ENCODE measurements at regions not wholly inside any gene's neighbourhood (a gene's known extent, or its start where the extent isn't known, plus 50 kb on each side); places are given as distances from the start of the nearest gene placed in this dataset.

- Histone ChIP-seq H3K9me3 (no peaks in the 10 kb centered on the region), H3K27ac (no peak overlapping the region), H3K27me3 (no peaks in the 10 kb centered on the region), H3K4me3 (no peak overlapping the region), H3K36me3 (no peaks in the 10 kb centered on the region), H3K4me1 (no peaks in the 10 kb centered on the region)
- ATAC-seq (no peak), DNase-seq (no peak)
- intact Hi-C loops (cut with DNase I; ENCODE audit: low total_unique reads): no loop called here
- TF ChIP-seq POLR2A (IDR thresholded peaks at IDR 0.05): no peak
- no peak for TF ChIP-seq CTCF (IDR thresholded peaks at IDR 0.05 in 4 of 5, conservative IDR thresholded peaks at IDR 0.05 in 1 of 5)
- in situ Hi-C loops (cut with MboI; ENCODE audit: low sequenced_read_pairs in 4 of 4): no loop called here
These were observed 1149.1 kb upstream of the PCDH20 start for GRCh38 chr13:62564770-62565169.

- DNase-seq (no peak), ATAC-seq (no peak)
- in situ Hi-C loops (cut with MboI; ENCODE audit: low sequenced_read_pairs in 4 of 4): no loop called here
- Histone ChIP-seq H3K36me3 (no peaks in the 10 kb centered on the region), H3K27ac (no peak overlapping the region), H3K4me1 (no peaks in the 10 kb centered on the region), H3K4me3 (no peak overlapping the region), H3K9me3 (no peaks in the 10 kb centered on the region), H3K27me3 (no peaks in the 10 kb centered on the region)
- intact Hi-C loops (cut with DNase I; ENCODE audit: low total_unique reads): no loop called here
- no peak for TF ChIP-seq POLR2A (IDR thresholded peaks at IDR 0.05)
- TF ChIP-seq CTCF (IDR thresholded peaks at IDR 0.05 in 4 of 5, conservative IDR thresholded peaks at IDR 0.05 in 1 of 5): no peak
These were observed 1147.6 kb upstream of the PCDH20 start for GRCh38 chr13:62563251-62563650.

GRCh38 chr13:62556978-62557377, 1141.3 kb upstream of the PCDH20 start:
- H3K4me1 ChIP-seq: no peaks in the 10 kb centered on the region
- TF ChIP-seq CTCF (IDR thresholded peaks at IDR 0.05 in 4 of 5, conservative IDR thresholded peaks at IDR 0.05 in 1 of 5) (no peak), POLR2A (IDR thresholded peaks at IDR 0.05) (no peak)
- no peak for DNase-seq
- H3K27me3 ChIP-seq: no peaks in the 10 kb centered on the region
- in situ Hi-C loops (cut with MboI; ENCODE audit: low sequenced_read_pairs in 4 of 4) (no loop called here), intact Hi-C loops (cut with DNase I; ENCODE audit: low total_unique reads) (no loop called here)
- no peaks in the 10 kb centered on the region for H3K36me3 ChIP-seq
- no peaks in the 10 kb centered on the region for H3K9me3 ChIP-seq
- H3K4me3 ChIP-seq: no peak overlapping the region
- no peak for ATAC-seq
- H3K27ac ChIP-seq: no peak overlapping the region

GRCh38 chr13:62551588-62551987, 1135.9 kb upstream of the PCDH20 start:
- intact Hi-C loops (cut with DNase I; ENCODE audit: low total_unique reads): no loop called here
- no peak for DNase-seq
- no peak for TF ChIP-seq POLR2A (IDR thresholded peaks at IDR 0.05)
- TF ChIP-seq CTCF (IDR thresholded peaks at IDR 0.05 in 4 of 5, conservative IDR thresholded peaks at IDR 0.05 in 1 of 5): no peak
- no peaks in the 10 kb centered on the region for H3K27me3 ChIP-seq
- no peaks in the 10 kb centered on the region for H3K9me3 ChIP-seq
- H3K27ac ChIP-seq: no peak overlapping the region
- in situ Hi-C loops (cut with MboI; ENCODE audit: low sequenced_read_pairs in 4 of 4): no loop called here
- no peak overlapping the region for H3K4me3 ChIP-seq
- no peaks in the 10 kb centered on the region for H3K36me3 ChIP-seq
- H3K4me1 ChIP-seq: no peaks in the 10 kb centered on the region
- ATAC-seq: no peak

GRCh38 chr13:62544928-62545327, 1129.3 kb upstream of the PCDH20 start:
- no peak overlapping the region for H3K27ac ChIP-seq
- no peaks in the 10 kb centered on the region for H3K9me3 ChIP-seq
- intact Hi-C loops (cut with DNase I; ENCODE audit: low total_unique reads): no loop called here
- TF ChIP-seq CTCF (IDR thresholded peaks at IDR 0.05 in 4 of 5, conservative IDR thresholded peaks at IDR 0.05 in 1 of 5): no peak
- TF ChIP-seq POLR2A (IDR thresholded peaks at IDR 0.05): no peak
- in situ Hi-C loops (cut with MboI; ENCODE audit: low sequenced_read_pairs in 4 of 4): no loop called here
- DNase-seq (no peak), ATAC-seq (no peak)
- no peak overlapping the region for H3K4me3 ChIP-seq
- no peaks in the 10 kb centered on the region for H3K27me3 ChIP-seq
- no peaks in the 10 kb centered on the region for H3K36me3 ChIP-seq
- H3K4me1 ChIP-seq: no peaks in the 10 kb centered on the region

All from gastrocnemius medialis (tissue), 4 donors.